ENCODE measurements at regions not wholly inside any gene's neighbourhood (a gene's known extent, or its start where the extent isn't known, plus 50 kb on each side); places are given as distances from the start of the nearest gene placed in this dataset.

DNA sequence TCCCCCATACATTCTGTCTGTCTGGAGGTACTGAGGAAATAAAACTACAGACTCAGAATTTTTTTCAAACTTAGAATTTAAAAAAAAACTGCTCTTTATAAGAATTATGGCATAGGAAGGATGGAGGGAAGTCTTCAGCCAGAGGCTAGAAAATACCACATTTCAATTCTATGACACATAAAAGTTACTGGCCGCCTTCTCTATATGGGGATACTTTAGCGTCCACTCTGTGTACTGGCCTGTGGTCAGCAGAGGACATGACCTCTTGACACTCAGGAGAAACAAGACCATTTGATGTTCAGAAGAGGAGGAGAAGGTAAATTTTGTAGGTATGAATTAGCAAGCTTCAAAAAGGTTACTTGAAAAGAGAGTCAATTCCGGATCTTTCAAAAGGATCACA, 417.4 kb downstream of the MFSD1 start:
- no peak for TF ChIP-seq POLR2A (IDR thresholded peaks at IDR 0.05; ENCODE audit: low read depth, low read length)
- TF ChIP-seq POLR2AphosphoS5 (IDR thresholded peaks at IDR 0.05; ENCODE audit: low read depth, low read length) = no peak
- TF ChIP-seq TAF1 (IDR thresholded peaks at IDR 0.05; ENCODE audit: low read depth, low read length) = no peak
- no peak for TF ChIP-seq SPI1 (IDR thresholded peaks at IDR 0.05; ENCODE audit: low read depth, low read length)
- TF ChIP-seq PAX5 (IDR thresholded peaks at IDR 0.05; ENCODE audit: insufficient read depth, low read length, severe bottlenecking) = no peak
- TF ChIP-seq POU2F2 (IDR thresholded peaks at IDR 0.05; ENCODE audit: low read depth, low read length) = no peak
- DNase-seq (ENCODE audit: insufficient read length, low spot score) (no peak), FAIRE-seq (no peak)

DNA sequence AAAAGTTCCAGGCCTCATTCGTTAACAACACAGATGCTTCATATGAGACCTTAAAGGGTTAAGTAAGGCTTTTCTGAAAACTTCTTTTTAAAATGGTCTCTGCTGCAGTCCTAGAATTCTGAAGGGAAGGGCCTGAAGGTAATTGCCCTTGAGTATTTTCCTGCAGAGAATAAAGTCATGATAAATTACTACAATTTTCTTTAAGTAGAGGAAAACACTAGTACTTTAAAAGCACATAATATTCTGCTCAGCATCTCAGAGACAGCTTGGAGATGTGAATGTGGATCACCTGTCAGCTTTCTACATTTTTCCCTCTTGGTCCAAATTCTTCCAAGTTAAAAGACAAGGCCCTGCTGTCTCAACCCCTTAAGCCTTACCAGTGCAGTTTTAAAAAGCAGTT, 419.5 kb downstream of the MFSD1 start:
- FAIRE-seq = no peak
- no peak for TF ChIP-seq POU2F2 (IDR thresholded peaks at IDR 0.05; ENCODE audit: low read depth, low read length)
- no peak for TF ChIP-seq SPI1 (IDR thresholded peaks at IDR 0.05; ENCODE audit: low read depth, low read length)
- TF ChIP-seq POLR2A (IDR thresholded peaks at IDR 0.05; ENCODE audit: low read depth, low read length) = no peak
- no peak for TF ChIP-seq TAF1 (IDR thresholded peaks at IDR 0.05; ENCODE audit: low read depth, low read length)
- TF ChIP-seq POLR2AphosphoS5 (IDR thresholded peaks at IDR 0.05; ENCODE audit: low read depth, low read length) = no peak
- no peak for TF ChIP-seq PAX5 (IDR thresholded peaks at IDR 0.05; ENCODE audit: insufficient read depth, low read length, severe bottlenecking)

DNA sequence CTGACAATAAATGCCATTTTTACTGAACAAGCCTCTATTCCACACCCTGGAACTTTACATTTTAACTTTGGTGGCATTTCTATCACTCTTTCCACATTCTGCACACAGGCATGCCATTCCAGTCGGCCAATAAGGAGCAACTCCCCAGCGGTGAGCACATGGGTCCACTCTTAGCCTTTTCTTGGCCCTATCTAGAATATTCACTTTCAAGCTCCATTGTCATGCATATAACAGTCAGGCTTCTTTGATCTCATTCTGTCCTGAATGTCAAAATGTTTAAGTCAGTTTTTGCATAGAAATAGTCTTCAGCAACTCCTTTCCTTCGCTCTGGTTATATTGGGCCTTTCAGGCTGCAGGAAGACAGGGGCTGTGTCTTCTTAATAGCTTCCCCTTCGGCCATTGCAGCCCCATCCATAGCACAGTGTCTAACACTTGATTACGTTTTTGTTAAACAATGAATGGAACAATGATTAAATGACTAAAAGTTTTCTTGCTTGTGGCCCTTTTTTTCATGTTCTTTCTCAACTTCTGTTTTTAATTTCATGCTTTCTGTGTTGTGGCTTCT, 427.3 kb downstream of the MFSD1 start:
- FAIRE-seq (no peak), DNase-seq (ENCODE audit: insufficient read length, low spot score) (no peak)
- no peak for TF ChIP-seq POLR2AphosphoS5 (IDR thresholded peaks at IDR 0.05; ENCODE audit: low read depth, low read length)

More for the DNA sequence above, 419.5 kb downstream of the MFSD1 start:
- no peak for DNase-seq (ENCODE audit: insufficient read length, low spot score)

DNA sequence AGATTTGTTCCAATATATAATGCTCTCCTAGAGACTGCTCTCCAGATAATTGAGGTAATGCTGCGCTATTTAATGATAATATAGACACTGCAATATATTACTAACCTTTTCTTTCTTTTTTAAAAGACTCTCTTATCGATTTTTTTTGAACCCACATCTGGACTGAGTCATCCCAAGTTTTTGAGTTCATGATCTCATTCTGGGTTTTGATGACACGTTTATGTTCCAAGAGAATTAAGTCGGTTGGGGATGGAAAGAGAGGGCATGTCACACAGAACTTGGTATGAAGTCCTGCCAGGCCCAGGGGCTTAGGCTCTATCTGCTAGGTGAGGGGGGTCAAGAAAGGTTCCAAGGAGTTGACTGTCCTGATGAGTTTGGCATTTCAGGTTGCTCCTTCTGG, 431.1 kb downstream of the MFSD1 start:
- DNase-seq (ENCODE audit: insufficient read length, low spot score) (no peak), FAIRE-seq (no peak)
- TF ChIP-seq POU2F2 (IDR thresholded peaks at IDR 0.05; ENCODE audit: low read depth, low read length) (no peak), TAF1 (IDR thresholded peaks at IDR 0.05; ENCODE audit: low read depth, low read length) (no peak), POLR2AphosphoS5 (IDR thresholded peaks at IDR 0.05; ENCODE audit: low read depth, low read length) (no peak), POLR2A (IDR thresholded peaks at IDR 0.05; ENCODE audit: low read depth, low read length) (no peak), SPI1 (IDR thresholded peaks at IDR 0.05; ENCODE audit: low read depth, low read length) (no peak), PAX5 (IDR thresholded peaks at IDR 0.05; ENCODE audit: insufficient read depth, low read length, severe bottlenecking) (no peak)

DNA sequence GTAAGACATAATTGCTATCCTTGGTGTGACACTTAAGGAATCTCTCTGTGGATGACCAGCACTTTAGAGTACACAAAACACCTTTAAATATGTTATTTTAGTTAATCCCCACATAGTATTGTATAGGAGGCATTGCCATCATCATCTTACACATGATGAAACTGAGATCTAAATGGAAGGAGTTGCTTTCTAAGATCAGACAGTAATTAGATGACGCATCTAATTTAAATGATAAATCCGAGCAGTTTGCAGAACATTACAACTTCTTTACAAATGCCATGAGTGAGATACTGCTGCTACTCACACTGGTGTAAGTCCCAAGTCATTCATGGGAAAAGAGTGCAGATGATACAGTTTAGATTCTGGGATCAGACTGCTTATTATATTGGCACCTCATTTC, 431.9 kb downstream of the MFSD1 start:
- FAIRE-seq (no peak), DNase-seq (ENCODE audit: insufficient read length, low spot score) (no peak)
- no peak for TF ChIP-seq POLR2A (IDR thresholded peaks at IDR 0.05; ENCODE audit: low read depth, low read length)
- TF ChIP-seq PAX5 (IDR thresholded peaks at IDR 0.05; ENCODE audit: insufficient read depth, low read length, severe bottlenecking) = no peak
- TF ChIP-seq POLR2AphosphoS5 (IDR thresholded peaks at IDR 0.05; ENCODE audit: low read depth, low read length) = no peak
- no peak for TF ChIP-seq POU2F2 (IDR thresholded peaks at IDR 0.05; ENCODE audit: low read depth, low read length)
- no peak for TF ChIP-seq TAF1 (IDR thresholded peaks at IDR 0.05; ENCODE audit: low read depth, low read length)
- TF ChIP-seq SPI1 (IDR thresholded peaks at IDR 0.05; ENCODE audit: low read depth, low read length) = no peak

DNA sequence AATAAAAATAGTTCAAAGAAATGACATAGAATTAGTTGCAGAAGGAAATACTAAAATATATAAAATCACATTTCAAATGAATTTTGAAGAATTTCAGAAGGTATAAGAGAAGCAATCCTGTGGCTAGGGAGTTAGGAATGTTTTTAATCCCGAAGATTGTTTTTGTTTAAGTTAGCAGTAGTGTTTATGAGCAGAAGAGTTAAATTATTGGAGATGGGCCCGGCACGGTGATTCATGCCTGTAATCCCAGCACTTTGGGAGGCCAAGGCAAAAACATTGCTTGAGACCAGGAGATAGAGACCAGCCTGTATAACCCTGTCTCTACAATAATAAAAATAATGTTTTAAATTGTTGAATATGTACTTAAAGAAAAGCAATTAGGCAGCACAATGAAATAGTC, 432.5 kb downstream of the MFSD1 start:
- FAIRE-seq (no peak), DNase-seq (ENCODE audit: insufficient read length, low spot score) (no peak)
- no peak for TF ChIP-seq SPI1 (IDR thresholded peaks at IDR 0.05; ENCODE audit: low read depth, low read length)
- TF ChIP-seq POLR2A (IDR thresholded peaks at IDR 0.05; ENCODE audit: low read depth, low read length) = no peak
- no peak for TF ChIP-seq PAX5 (IDR thresholded peaks at IDR 0.05; ENCODE audit: insufficient read depth, low read length, severe bottlenecking)
- no peak for TF ChIP-seq TAF1 (IDR thresholded peaks at IDR 0.05; ENCODE audit: low read depth, low read length)
- no peak for TF ChIP-seq POLR2AphosphoS5 (IDR thresholded peaks at IDR 0.05; ENCODE audit: low read depth, low read length)
- TF ChIP-seq POU2F2 (IDR thresholded peaks at IDR 0.05; ENCODE audit: low read depth, low read length) = no peak

DNA sequence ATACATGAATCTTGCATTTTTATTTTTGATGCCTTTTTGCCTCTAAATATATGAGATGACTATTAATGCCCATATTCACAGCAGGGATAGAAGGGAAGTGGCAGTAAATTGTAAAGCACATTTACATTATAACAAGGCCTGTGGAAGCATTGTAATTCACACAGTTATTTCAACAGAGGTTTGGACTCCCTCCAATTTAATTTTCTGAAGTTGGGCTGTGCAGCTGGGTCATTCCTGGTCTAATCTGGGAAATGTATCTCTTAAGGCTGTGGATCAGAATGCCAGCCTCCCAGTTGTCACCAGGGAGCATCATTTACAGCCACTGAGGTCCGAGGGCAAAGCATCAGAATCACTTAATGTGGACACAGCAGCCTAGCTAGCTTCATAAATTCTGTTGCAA, 434.5 kb downstream of the MFSD1 start:
- DNase-seq (ENCODE audit: insufficient read length, low spot score) (no peak), FAIRE-seq (no peak)
- TF ChIP-seq POLR2A (IDR thresholded peaks at IDR 0.05; ENCODE audit: low read depth, low read length) (no peak), SPI1 (IDR thresholded peaks at IDR 0.05; ENCODE audit: low read depth, low read length) (no peak), TAF1 (IDR thresholded peaks at IDR 0.05; ENCODE audit: low read depth, low read length) (no peak), POLR2AphosphoS5 (IDR thresholded peaks at IDR 0.05; ENCODE audit: low read depth, low read length) (no peak), POU2F2 (IDR thresholded peaks at IDR 0.05; ENCODE audit: low read depth, low read length) (no peak), PAX5 (IDR thresholded peaks at IDR 0.05; ENCODE audit: insufficient read depth, low read length, severe bottlenecking) (no peak)

DNA sequence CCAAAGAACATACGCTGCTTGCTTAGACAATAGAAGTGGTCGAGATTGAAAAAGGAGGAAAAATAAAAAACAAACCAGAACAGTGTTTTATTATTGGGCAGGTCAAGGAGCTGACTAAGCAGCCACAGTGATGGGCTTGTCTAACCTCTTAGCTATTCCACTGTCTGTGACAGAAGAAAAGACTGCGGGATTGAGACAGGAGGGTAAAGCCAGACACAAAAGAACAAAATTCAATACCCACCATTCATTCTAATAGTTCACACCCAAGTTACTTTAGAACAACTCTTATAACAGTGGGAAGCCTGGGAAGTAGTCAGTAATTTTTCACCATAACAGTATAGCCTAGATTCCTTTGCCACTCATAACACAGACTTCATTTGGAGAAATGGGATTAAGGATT, 435.4 kb downstream of the MFSD1 start:
- no peak for DNase-seq (ENCODE audit: insufficient read length, low spot score)
- TF ChIP-seq TAF1 (IDR thresholded peaks at IDR 0.05; ENCODE audit: low read depth, low read length) (no peak), PAX5 (IDR thresholded peaks at IDR 0.05; ENCODE audit: insufficient read depth, low read length, severe bottlenecking) (no peak), SPI1 (IDR thresholded peaks at IDR 0.05; ENCODE audit: low read depth, low read length) (no peak), POU2F2 (IDR thresholded peaks at IDR 0.05; ENCODE audit: low read depth, low read length) (no peak), POLR2AphosphoS5 (IDR thresholded peaks at IDR 0.05; ENCODE audit: low read depth, low read length) (no peak), POLR2A (IDR thresholded peaks at IDR 0.05; ENCODE audit: low read depth, low read length) (no peak)
- no peak for FAIRE-seq

DNA sequence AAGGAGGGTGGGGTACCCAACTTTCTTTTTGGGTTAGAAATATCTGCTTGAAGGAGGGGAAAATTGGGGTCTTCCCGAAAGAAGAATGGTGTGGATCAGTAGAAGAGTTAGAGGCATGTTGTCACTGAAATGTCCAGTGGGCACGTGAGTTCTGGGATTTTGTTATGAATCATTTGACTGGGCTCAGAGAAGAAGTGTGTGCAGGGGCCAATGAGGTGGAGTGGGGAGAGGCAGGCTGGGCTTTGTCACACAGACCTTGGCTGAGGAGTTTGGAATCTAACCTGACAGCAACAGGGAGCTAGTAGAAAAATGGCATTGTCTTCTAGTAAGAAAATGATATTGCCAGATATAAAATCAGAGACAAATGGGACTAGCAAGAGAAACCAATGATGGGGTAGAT, 436.8 kb downstream of the MFSD1 start:
- FAIRE-seq (no peak), DNase-seq (ENCODE audit: insufficient read length, low spot score) (no peak)
- no peak for TF ChIP-seq SPI1 (IDR thresholded peaks at IDR 0.05; ENCODE audit: low read depth, low read length)
- TF ChIP-seq POLR2A (IDR thresholded peaks at IDR 0.05; ENCODE audit: low read depth, low read length) = no peak
- TF ChIP-seq TAF1 (IDR thresholded peaks at IDR 0.05; ENCODE audit: low read depth, low read length) = no peak
- no peak for TF ChIP-seq PAX5 (IDR thresholded peaks at IDR 0.05; ENCODE audit: insufficient read depth, low read length, severe bottlenecking)
- TF ChIP-seq POLR2AphosphoS5 (IDR thresholded peaks at IDR 0.05; ENCODE audit: low read depth, low read length) = no peak
- TF ChIP-seq POU2F2 (IDR thresholded peaks at IDR 0.05; ENCODE audit: low read depth, low read length) = no peak

DNA sequence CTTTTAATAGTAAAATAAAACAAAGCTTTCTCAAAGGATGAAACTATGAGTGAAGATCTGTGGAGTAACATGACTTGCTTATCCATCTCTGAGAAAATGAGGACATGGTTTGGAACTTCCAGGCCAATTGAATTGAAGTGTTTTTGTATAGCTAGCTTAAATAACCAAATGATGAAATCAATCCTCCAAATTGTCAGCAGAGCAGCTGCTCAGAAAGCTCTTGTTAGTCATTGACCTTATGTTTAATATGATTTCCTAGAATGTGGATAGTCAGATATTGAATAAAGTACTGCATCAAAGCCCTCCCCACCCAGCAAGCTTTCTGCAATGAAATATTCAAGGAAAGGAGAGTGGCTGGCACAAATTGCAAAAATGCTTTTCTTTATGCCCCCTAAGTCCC, 437.2 kb downstream of the MFSD1 start:
- no peak for DNase-seq (ENCODE audit: insufficient read length, low spot score)
- no peak for TF ChIP-seq POLR2A (IDR thresholded peaks at IDR 0.05; ENCODE audit: low read depth, low read length)
- no peak for TF ChIP-seq POU2F2 (IDR thresholded peaks at IDR 0.05; ENCODE audit: low read depth, low read length)
- TF ChIP-seq PAX5 (IDR thresholded peaks at IDR 0.05; ENCODE audit: insufficient read depth, low read length, severe bottlenecking) = no peak
- TF ChIP-seq SPI1 (IDR thresholded peaks at IDR 0.05; ENCODE audit: low read depth, low read length) = no peak
- TF ChIP-seq POLR2AphosphoS5 (IDR thresholded peaks at IDR 0.05; ENCODE audit: low read depth, low read length) = no peak
- no peak for TF ChIP-seq TAF1 (IDR thresholded peaks at IDR 0.05; ENCODE audit: low read depth, low read length)
- no peak for FAIRE-seq
